NT2/D1 (cell line): ENCODE measurements at regions not wholly inside any gene's neighbourhood (a gene's known extent, or its start where the extent isn't known, plus 50 kb on each side); places are given as distances from the start of the nearest gene placed in this dataset.

Experiments used
- DNase-seq: peaks from one replicate; pipeline ENCODE4 v3.0.0-alpha.2; 2011; ENCODE audit warnings: low read depth, low spot score
- H3K27me3 ChIP-seq: 2 replicates; pipeline ENCODE4 v1.6.0; 2011; ENCODE audit warnings: mild to moderate bottlenecking; ENCODE audit not compliant: insufficient read length, insufficient read depth
- H3K36me3 ChIP-seq: 2 replicates; pipeline ENCODE4 v1.6.1; 2011; ENCODE audit warnings: mild to moderate bottlenecking, low read length, mixed read lengths; ENCODE audit not compliant: insufficient read depth, insufficient read length
- H3K4me1 ChIP-seq: 2 replicates; pipeline ENCODE4 v1.5.1; 2011; ENCODE audit not compliant: insufficient read depth, insufficient read length
- H3K4me3 ChIP-seq: 2 replicates; pipeline ENCODE4 v1.5.1; 2011; ENCODE audit warnings: low read depth; ENCODE audit not compliant: insufficient read length
- H3K9ac ChIP-seq: 2 replicates; pipeline ENCODE4 v1.6.0; 2011; ENCODE audit warnings: low read depth; ENCODE audit not compliant: insufficient read length
- H3K9me3 ChIP-seq: 2 replicates; pipeline ENCODE4 v1.5.1; 2011; ENCODE audit warnings: mild to moderate bottlenecking, low read length; ENCODE audit not compliant: insufficient read depth
- SUZ12 ChIP-seq: IDR thresholded peaks from 2 replicates; pipeline ENCODE4 v1.6.1; 2011; ENCODE audit not compliant: insufficient read length, insufficient read depth; ENCODE audit errors: extremely low read depth
- YY1 ChIP-seq: IDR thresholded peaks from 2 replicates; pipeline ENCODE4 v1.6.1; 2011; ENCODE audit not compliant: insufficient read length, insufficient read depth
- ZNF274 ChIP-seq: IDR thresholded peaks from 2 replicates; pipeline ENCODE4 v1.6.1; 2011; ENCODE audit warnings: mild to moderate bottlenecking, low read depth, low read length

DNA sequence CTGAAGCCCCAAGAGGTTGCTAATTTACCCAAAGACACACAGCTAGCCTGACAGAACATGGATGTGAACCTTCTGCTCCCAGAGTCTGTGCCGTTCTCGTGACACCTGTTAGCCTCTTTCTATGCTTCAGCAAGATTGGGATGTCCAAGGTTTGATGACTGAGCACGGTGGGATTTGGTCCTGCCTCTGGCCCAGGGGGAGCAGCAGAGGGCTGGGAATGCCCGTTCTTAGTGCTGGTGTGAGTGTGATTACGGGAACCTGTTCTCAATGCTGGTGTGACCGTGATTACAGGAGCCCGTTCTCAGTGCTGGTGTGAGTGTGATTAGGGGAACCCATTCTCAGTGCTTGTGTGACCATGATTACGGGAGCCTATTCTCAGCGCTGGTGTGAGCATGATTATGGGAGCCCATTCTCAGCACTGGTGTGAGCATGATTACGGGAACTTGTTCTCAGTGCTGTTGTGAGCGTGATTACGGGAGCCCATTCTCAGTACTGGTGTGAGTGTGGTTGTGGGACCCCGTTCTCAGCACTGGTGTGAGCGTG lies 67.3 kb upstream of the SNTG2 start:
- Histone ChIP-seq H3K36me3 (no peaks in the 10 kb centered on the region), H3K4me1 (peaks cover 2% of the 10 kb centered on the region), H3K27me3 (peaks cover 7% of the 10 kb centered on the region), H3K9ac (no peak overlapping the region), H3K4me3 (no peak overlapping the region), H3K9me3 (0 out of 2 replicates have a peak, but pooled peaks cover 4% of the 10 kb centered on the region)
- DNase-seq = no peak
- TF ChIP-seq SUZ12 (no peak), ZNF274 (no peak), YY1 (no peak)

DNA sequence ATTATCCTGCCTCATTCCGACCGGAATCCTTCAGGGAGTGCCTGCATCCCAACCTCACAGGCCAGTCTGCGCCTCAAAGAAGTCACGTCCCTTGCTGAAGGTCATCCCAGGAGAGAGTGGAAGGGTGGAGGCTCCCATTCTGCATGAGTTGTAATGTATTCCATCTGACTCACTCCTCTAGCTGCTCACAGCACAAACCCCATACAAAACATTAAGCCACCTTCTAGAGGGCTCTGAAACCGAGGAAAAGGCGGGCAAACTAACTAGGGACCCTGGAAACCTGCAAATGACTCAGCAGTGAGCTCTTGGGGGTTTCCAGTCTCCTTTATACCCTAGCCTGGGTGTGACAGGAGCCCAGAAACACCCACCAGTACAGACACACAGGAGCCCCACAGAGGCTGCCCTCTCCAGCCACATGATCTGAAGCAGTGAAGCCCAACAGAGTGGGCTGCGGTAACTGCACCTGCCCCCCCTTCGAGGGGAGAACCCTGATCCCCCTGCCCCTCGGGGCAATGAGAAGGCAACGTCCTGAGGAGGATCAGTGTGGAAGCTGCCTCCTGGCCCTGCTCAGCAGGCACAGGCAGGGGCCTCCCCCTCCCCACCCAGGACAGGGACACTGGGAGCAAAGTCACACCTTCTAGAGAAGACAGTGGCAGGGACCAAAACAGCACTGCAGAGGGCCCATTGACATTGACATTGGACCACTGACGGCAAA lies 69.3 kb upstream of the SNTG2 start:
- Histone ChIP-seq H3K4me1 (peaks cover 2% of the 10 kb centered on the region), H3K27me3 (peaks cover 7% of the 10 kb centered on the region), H3K4me3 (no peak overlapping the region), H3K9me3 (0 out of 2 replicates have a peak, but pooled peaks cover 4% of the 10 kb centered on the region), H3K9ac (no peak overlapping the region), H3K36me3 (no peaks in the 10 kb centered on the region)
- DNase-seq = no peak
- TF ChIP-seq SUZ12 (no peak), ZNF274 (no peak), YY1 (no peak)

DNA sequence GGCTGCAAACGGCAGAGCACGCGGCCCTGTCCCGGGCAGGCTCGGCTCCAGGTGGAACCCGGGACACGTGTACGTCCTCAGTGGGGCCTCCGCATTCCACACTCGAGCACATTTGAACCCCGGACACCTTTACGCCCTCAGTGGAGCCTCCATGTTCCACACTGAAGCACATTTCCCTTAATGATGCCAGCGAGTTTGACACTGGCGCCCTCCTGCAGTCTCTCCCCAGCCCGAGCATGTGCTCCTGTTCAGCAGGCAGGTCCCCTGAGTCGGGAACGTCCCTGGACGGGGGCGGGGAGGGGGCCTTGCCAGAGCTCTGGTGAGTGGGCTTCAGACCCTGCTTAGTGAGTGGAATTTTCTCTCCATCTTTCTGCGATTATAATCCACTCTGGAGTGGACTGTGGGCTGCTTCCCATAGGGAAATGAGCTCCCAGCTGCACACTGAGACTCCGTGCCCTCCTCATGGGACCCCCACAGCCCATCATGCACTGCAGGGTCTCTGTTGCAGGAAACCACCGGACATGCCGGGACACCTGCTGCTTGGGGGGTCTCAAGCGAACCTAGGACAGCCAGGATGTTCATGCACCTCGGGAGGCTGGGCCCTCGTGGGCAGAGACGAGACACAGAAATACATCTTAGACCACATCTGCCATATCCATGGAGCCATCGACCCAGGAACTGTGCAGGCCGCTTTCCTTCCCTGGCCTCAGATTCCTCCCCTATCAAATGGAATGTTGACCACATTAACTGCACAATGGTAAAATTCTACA lies 70.3 kb upstream of the SNTG2 start:
- TF ChIP-seq ZNF274 = no peak
- no peak for TF ChIP-seq YY1
- TF ChIP-seq SUZ12 = no peak
- Histone ChIP-seq H3K4me1 (peaks cover 2% of the 10 kb centered on the region), H3K9me3 (0 out of 2 replicates have a peak, but pooled peaks cover 4% of the 10 kb centered on the region), H3K27me3 (peaks cover 7% of the 10 kb centered on the region), H3K9ac (no peak overlapping the region), H3K36me3 (no peaks in the 10 kb centered on the region), H3K4me3 (no peak overlapping the region)
- DNase-seq = no peak

DNA sequence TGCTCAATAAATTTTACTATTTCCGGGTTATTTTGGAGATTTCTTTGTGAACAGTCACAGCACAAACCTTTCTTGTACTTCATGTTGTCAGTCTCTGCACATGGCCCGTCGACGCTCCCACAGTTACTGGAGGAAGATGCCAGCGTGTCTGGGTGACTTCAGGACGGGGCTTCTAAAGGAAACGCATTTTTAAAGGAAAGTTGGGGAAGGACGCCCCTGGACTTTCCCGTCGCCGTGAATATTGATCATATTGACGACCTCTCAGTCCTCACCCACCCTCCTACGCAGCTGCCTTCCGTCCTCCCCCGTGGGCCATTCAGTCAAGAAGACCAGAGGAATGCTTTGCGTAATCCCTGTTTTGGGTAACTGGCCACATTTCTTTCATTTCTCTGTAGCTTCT lies 71.1 kb upstream of the SNTG2 start:
- no peaks in the 10 kb centered on the region for H3K36me3 ChIP-seq
- H3K9ac ChIP-seq = no peak overlapping the region
- H3K4me1 ChIP-seq = peaks cover 2% of the 10 kb centered on the region
- peaks cover 7% of the 10 kb centered on the region for H3K27me3 ChIP-seq
- no peak for DNase-seq
- TF ChIP-seq YY1 = no peak
- TF ChIP-seq ZNF274 = no peak
- H3K4me3 ChIP-seq = no peak overlapping the region
- 0 out of 2 replicates have a peak, but pooled peaks cover 4% of the 10 kb centered on the region for H3K9me3 ChIP-seq

DNA sequence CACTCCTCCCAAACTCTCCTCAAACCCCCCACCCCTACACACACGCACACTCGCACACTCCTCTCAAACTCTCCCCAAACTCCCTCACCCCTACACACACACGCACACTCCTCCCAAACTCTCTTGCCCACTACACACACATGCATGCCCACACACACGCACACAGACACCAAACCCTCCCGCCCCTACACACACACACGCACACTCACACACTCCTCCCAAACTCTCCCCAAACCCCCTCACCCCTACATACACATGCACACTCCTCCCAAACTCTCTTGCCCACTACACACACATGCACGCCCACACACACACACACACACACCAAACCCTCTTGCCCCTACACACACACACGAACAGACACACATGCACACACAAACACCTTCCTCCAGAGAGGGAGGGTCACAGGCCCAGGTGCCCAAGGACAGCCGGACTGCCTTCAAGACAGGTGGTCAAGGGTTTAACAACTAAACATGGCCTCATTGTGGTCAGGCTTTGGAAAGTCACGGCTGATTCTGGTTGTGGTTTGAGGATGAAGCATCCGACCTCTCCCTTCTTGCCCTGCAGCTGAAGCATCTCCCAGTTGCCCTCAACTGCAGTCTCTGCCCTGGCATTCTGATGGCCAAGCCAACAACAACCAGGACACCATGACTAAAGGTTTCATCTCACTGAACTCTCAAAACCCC lies 72.3 kb upstream of the SNTG2 start:
- TF ChIP-seq ZNF274 (no peak), SUZ12 (no peak), YY1 (no peak)
- Histone ChIP-seq H3K4me1 (peaks cover 2% of the 10 kb centered on the region), H3K27me3 (peaks cover 3% of the 10 kb centered on the region), H3K36me3 (no peaks in the 10 kb centered on the region), H3K9me3 (0 out of 2 replicates have a peak, but pooled peaks cover 4% of the 10 kb centered on the region), H3K4me3 (no peak overlapping the region), H3K9ac (no peak overlapping the region)
- no peak for DNase-seq

DNA sequence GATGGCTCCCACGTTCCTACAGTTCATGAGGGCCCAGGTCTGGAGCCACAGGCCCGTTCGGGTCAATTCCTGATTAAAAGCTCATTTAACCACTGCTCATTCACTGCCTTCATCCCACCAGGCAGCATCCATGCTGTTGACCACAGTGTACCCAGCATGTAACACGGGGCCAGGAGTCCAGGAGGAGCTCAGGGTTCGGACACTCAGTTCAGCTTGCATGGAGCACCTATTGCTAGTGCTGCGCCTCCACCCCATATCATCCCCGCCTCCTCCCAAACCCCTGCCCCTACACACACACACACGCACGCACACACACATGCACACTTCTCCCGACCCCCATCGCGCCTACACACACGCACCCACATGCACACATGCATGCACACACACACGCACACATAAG lies 72.9 kb upstream of the SNTG2 start:
- Histone ChIP-seq H3K27me3 (no peaks in the 10 kb centered on the region), H3K9me3 (0 out of 2 replicates have a peak, but pooled peaks cover 4% of the 10 kb centered on the region), H3K4me1 (peaks cover 2% of the 10 kb centered on the region), H3K36me3 (no peaks in the 10 kb centered on the region), H3K9ac (no peak overlapping the region), H3K4me3 (no peak overlapping the region)
- TF ChIP-seq SUZ12 (no peak), YY1 (no peak)
- DNase-seq = no peak
